Fibroblast of lung (primary cell): ENCODE measurements at regions not wholly inside any gene's neighbourhood (a gene's known extent, or its start where the extent isn't known, plus 50 kb on each side); places are given as distances from the start of the nearest gene placed in this dataset.

Experiments used
- CTCF ChIP-seq, 2 donors: IDR thresholded peaks in 1 of 2; conservative IDR thresholded peaks in 1 of 2; 1 replicate in 1 of 2; 2 replicates in 1 of 2; pipeline ENCODE4 v1.5.1; 2011 to 2012; ENCODE audit warnings: low read length in 2 of 2, control low read depth in 1 of 2, inconsistent platforms in 1 of 2, low read depth in 1 of 2, mild to moderate bottlenecking in 1 of 2
- EZH2 ChIP-seq: IDR thresholded peaks from 2 replicates; pipeline ENCODE4 v1.5.1; 2012; ENCODE audit warnings: low read length, control low read depth, mild to moderate bottlenecking; ENCODE audit errors: missing control alignments

DNA sequence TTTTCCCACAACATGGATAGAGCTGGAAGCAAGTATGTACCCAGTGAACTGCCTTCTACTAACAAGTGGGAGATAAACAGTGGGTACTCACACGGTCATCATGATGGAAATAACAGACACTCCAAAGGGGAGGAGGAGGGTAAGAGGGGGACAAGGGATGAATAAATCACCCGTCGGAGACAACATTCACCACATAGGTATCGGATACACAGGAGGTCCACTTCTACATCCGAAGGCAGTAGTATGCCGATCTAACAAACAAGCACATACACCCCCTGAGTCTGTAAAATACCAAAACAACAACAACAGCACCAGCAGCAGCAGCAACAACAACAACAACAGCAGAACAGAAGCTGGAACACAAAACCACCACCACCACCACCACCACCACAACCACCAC, 1943.2 kb upstream of the DEFB115 start:
- TF ChIP-seq CTCF (conservative IDR thresholded peaks at IDR 0.05 in 1 of 2, IDR thresholded peaks at IDR 0.05 in 1 of 2; ENCODE audit: low read depth in 1 of 2, low read length in 2 of 2) = no peak
- TF ChIP-seq EZH2 = no peak
